ENCODE measurements at regions not wholly inside any gene's neighbourhood (a gene's known extent, or its start where the extent isn't known, plus 50 kb on each side); places are given as distances from the start of the nearest gene placed in this dataset.

- Histone ChIP-seq H3K4me3 (ENCODE audit: low read length) (peak overlapping the region; percentile 88), H3K9ac (ENCODE audit: low read depth, low read length) (peak overlapping the region; percentile 68; the same call in 1 of the 2 replicates), H3K27ac (ENCODE audit: low read length) (no peak overlapping the region), H3K9me3 (ENCODE audit: insufficient read depth, low read depth, low read length) (no peaks in the 10 kb centered on the region), H3K27me3 (ENCODE audit: insufficient read depth, low read length) (peaks cover 56% of the 10 kb centered on the region), H3K4me1 (ENCODE audit: insufficient read depth, low read length) (peaks cover 20% of the 10 kb centered on the region; the same call in 1 of the 2 replicates), H3K36me3 (ENCODE audit: insufficient read depth, low read depth, low read length) (no peaks in the 10 kb centered on the region)
Observed at GRCh38 chr3:28575746-28576613, 227.4 kb upstream of the AZI2 start.

GRCh38 chr3:28576614-28577200 lies 228.1 kb upstream of the AZI2 start:
- Histone ChIP-seq H3K27ac (ENCODE audit: low read length) (no peak overlapping the region), H3K27me3 (ENCODE audit: insufficient read depth, low read length) (peaks cover 56% of the 10 kb centered on the region), H3K4me3 (ENCODE audit: low read length) (peak overlapping the region; percentile 88), H3K9me3 (ENCODE audit: insufficient read depth, low read depth, low read length) (no peaks in the 10 kb centered on the region), H3K36me3 (ENCODE audit: insufficient read depth, low read depth, low read length) (no peaks in the 10 kb centered on the region), H3K9ac (ENCODE audit: low read depth, low read length) (peak overlapping the region; percentile 57; the same call in 1 of the 2 replicates), H3K4me1 (ENCODE audit: insufficient read depth, low read length) (peaks cover 16% of the 10 kb centered on the region; the same call in 1 of the 2 replicates)

- no peak overlapping the region for H3K27ac ChIP-seq (ENCODE audit: low read length)
- peaks cover 53% of the 10 kb centered on the region for H3K27me3 ChIP-seq (ENCODE audit: insufficient read depth, low read length)
- no peaks in the 10 kb centered on the region for H3K36me3 ChIP-seq (ENCODE audit: insufficient read depth, low read depth, low read length)
- no peak overlapping the region; the same call in 1 of the 2 replicates for H3K4me3 ChIP-seq (ENCODE audit: low read length)
- H3K4me1 ChIP-seq (ENCODE audit: insufficient read depth, low read length): peaks cover 14% of the 10 kb centered on the region; the same call in 1 of the 2 replicates
- H3K9ac ChIP-seq (ENCODE audit: low read depth, low read length): no peak overlapping the region
- H3K9me3 ChIP-seq (ENCODE audit: insufficient read depth, low read depth, low read length): no peaks in the 10 kb centered on the region
Observed at GRCh38 chr3:28577941-28578500, 229.4 kb upstream of the AZI2 start.

- Histone ChIP-seq H3K4me1 (ENCODE audit: insufficient read depth, low read length) (peaks cover 9% of the 10 kb centered on the region; the same call in 1 of the 2 replicates), H3K27ac (ENCODE audit: low read length) (no peak overlapping the region), H3K9ac (ENCODE audit: low read depth, low read length) (no peak overlapping the region), H3K27me3 (ENCODE audit: insufficient read depth, low read length) (no peaks in the 10 kb centered on the region), H3K36me3 (ENCODE audit: insufficient read depth, low read depth, low read length) (no peaks in the 10 kb centered on the region), H3K9me3 (ENCODE audit: insufficient read depth, low read depth, low read length) (no peaks in the 10 kb centered on the region), H3K4me3 (ENCODE audit: low read length) (no peak overlapping the region)
Observed at GRCh38 chr3:28586325-28586724, 237.7 kb upstream of the AZI2 start.

- no peak overlapping the region for H3K9ac ChIP-seq (ENCODE audit: low read depth, low read length)
- no peak overlapping the region for H3K27ac ChIP-seq (ENCODE audit: low read length)
- H3K36me3 ChIP-seq (ENCODE audit: insufficient read depth, low read depth, low read length): no peaks in the 10 kb centered on the region
- H3K9me3 ChIP-seq (ENCODE audit: insufficient read depth, low read depth, low read length): no peaks in the 10 kb centered on the region
- no peaks in the 10 kb centered on the region for H3K27me3 ChIP-seq (ENCODE audit: insufficient read depth, low read length)
- peaks cover 9% of the 10 kb centered on the region; the same call in 1 of the 2 replicates for H3K4me1 ChIP-seq (ENCODE audit: insufficient read depth, low read length)
- no peak overlapping the region for H3K4me3 ChIP-seq (ENCODE audit: low read length)
Observed at GRCh38 chr3:28587723-28588122, 239.1 kb upstream of the AZI2 start.

GRCh38 chr3:28590216-28590615 lies 241.6 kb upstream of the AZI2 start:
- H3K27ac ChIP-seq (ENCODE audit: low read length): no peak overlapping the region
- H3K27me3 ChIP-seq (ENCODE audit: insufficient read depth, low read length): no peaks in the 10 kb centered on the region
- H3K4me3 ChIP-seq (ENCODE audit: low read length): no peak overlapping the region
- peaks cover 9% of the 10 kb centered on the region; the same call in 1 of the 2 replicates for H3K4me1 ChIP-seq (ENCODE audit: insufficient read depth, low read length)
- H3K9me3 ChIP-seq (ENCODE audit: insufficient read depth, low read depth, low read length): no peaks in the 10 kb centered on the region
- H3K36me3 ChIP-seq (ENCODE audit: insufficient read depth, low read depth, low read length): no peaks in the 10 kb centered on the region
- no peak overlapping the region for H3K9ac ChIP-seq (ENCODE audit: low read depth, low read length)

- no peak overlapping the region for H3K9ac ChIP-seq (ENCODE audit: low read depth, low read length)
- no peaks in the 10 kb centered on the region for H3K9me3 ChIP-seq (ENCODE audit: insufficient read depth, low read depth, low read length)
- no peak overlapping the region for H3K4me3 ChIP-seq (ENCODE audit: low read length)
- H3K4me1 ChIP-seq (ENCODE audit: insufficient read depth, low read length): peaks cover 9% of the 10 kb centered on the region; the same call in 1 of the 2 replicates
- no peak overlapping the region for H3K27ac ChIP-seq (ENCODE audit: low read length)
- H3K27me3 ChIP-seq (ENCODE audit: insufficient read depth, low read length): no peaks in the 10 kb centered on the region
- no peaks in the 10 kb centered on the region for H3K36me3 ChIP-seq (ENCODE audit: insufficient read depth, low read depth, low read length)
Observed at GRCh38 chr3:28590860-28591259, 242.2 kb upstream of the AZI2 start.

GRCh38 chr3:28595372-28595771 lies 246.7 kb upstream of the AZI2 start:
- Histone ChIP-seq H3K4me3 (ENCODE audit: low read length) (no peak overlapping the region), H3K36me3 (ENCODE audit: insufficient read depth, low read depth, low read length) (no peaks in the 10 kb centered on the region), H3K9me3 (ENCODE audit: insufficient read depth, low read depth, low read length) (no peaks in the 10 kb centered on the region), H3K27me3 (ENCODE audit: insufficient read depth, low read length) (no peaks in the 10 kb centered on the region), H3K9ac (ENCODE audit: low read depth, low read length) (no peak overlapping the region), H3K27ac (ENCODE audit: low read length) (no peak overlapping the region), H3K4me1 (ENCODE audit: insufficient read depth, low read length) (peaks cover 5% of the 10 kb centered on the region; the same call in 1 of the 2 replicates)

GRCh38 chr3:28597452-28597851 lies 248.8 kb upstream of the AZI2 start:
- Histone ChIP-seq H3K27me3 (ENCODE audit: insufficient read depth, low read length) (no peaks in the 10 kb centered on the region), H3K4me1 (ENCODE audit: insufficient read depth, low read length) (no peaks in the 10 kb centered on the region), H3K9me3 (ENCODE audit: insufficient read depth, low read depth, low read length) (no peaks in the 10 kb centered on the region), H3K27ac (ENCODE audit: low read length) (no peak overlapping the region), H3K9ac (ENCODE audit: low read depth, low read length) (no peak overlapping the region), H3K36me3 (ENCODE audit: insufficient read depth, low read depth, low read length) (no peaks in the 10 kb centered on the region), H3K4me3 (ENCODE audit: low read length) (no peak overlapping the region)

- H3K27me3 ChIP-seq (ENCODE audit: insufficient read depth, low read length): no peaks in the 10 kb centered on the region
- H3K9ac ChIP-seq (ENCODE audit: low read depth, low read length): no peak overlapping the region
- no peaks in the 10 kb centered on the region for H3K4me1 ChIP-seq (ENCODE audit: insufficient read depth, low read length)
- no peak overlapping the region for H3K27ac ChIP-seq (ENCODE audit: low read length)
- H3K36me3 ChIP-seq (ENCODE audit: insufficient read depth, low read depth, low read length): no peaks in the 10 kb centered on the region
- H3K9me3 ChIP-seq (ENCODE audit: insufficient read depth, low read depth, low read length): no peaks in the 10 kb centered on the region
- no peak overlapping the region for H3K4me3 ChIP-seq (ENCODE audit: low read length)
Observed at GRCh38 chr3:28598165-28598564, 249.5 kb upstream of the AZI2 start.

- H3K9me3 ChIP-seq (ENCODE audit: insufficient read depth, low read depth, low read length): no peaks in the 10 kb centered on the region
- H3K9ac ChIP-seq (ENCODE audit: low read depth, low read length): no peak overlapping the region
- H3K36me3 ChIP-seq (ENCODE audit: insufficient read depth, low read depth, low read length): no peaks in the 10 kb centered on the region
- H3K27ac ChIP-seq (ENCODE audit: low read length): no peak overlapping the region
- no peaks in the 10 kb centered on the region for H3K27me3 ChIP-seq (ENCODE audit: insufficient read depth, low read length)
- H3K4me3 ChIP-seq (ENCODE audit: low read length): no peak overlapping the region
- peaks cover 13% of the 10 kb centered on the region; the same call in 1 of the 2 replicates for H3K4me1 ChIP-seq (ENCODE audit: insufficient read depth, low read length)
Observed at GRCh38 chr3:28601291-28601690, 252.7 kb upstream of the AZI2 start.
